Panc1 (cell line): ENCODE measurements at regions not wholly inside any gene's neighbourhood (a gene's known extent, or its start where the extent isn't known, plus 50 kb on each side); places are given as distances from the start of the nearest gene placed in this dataset.

Source experiments
- ATAC-seq: fragments of 200-7000 bp; cut with Tn5 transposase; 2 replicates; pipeline ENCODE4 v1.9.1; 2020; ENCODE audit warnings: mild to moderate bottlenecking, moderate library complexity
- BruUV-seq: library from RNA; stranded (reverse); fragments of 400-500 nt; replicated peaks from 2 replicates; lab custom pipeline; 2021; lab: Mats Ljungman, UMichigan
- CTCF ChIA-PET: fragments of 300-600 bp; sonication (Branson Sonifier 250); formaldehyde crosslinking; loops from one replicate; lab custom pipeline; 2022; ENCODE audit warnings: antibody characterized with exemption; lab: Charles Lee
- POLR2A ChIA-PET: fragments of 300-600 bp; sonication (Branson Sonifier 250); formaldehyde crosslinking; loops from one replicate; lab custom pipeline; 2022; ENCODE audit warnings: antibody characterized with exemption; lab: Charles Lee
- DNase-seq: peaks from one replicate; pipeline ENCODE4 v3.0.0-alpha.2; 2010; ENCODE audit warnings: low read depth, low spot score
- H3K27ac ChIP-seq: 2 replicates; pipeline ENCODE4 v1.5.1; 2011; ENCODE audit warnings: mild to moderate bottlenecking, low read length, inconsistent platforms
- H3K27me3 ChIP-seq: fragments of 200-500 bp; sonication (Bioruptor generic); 2 replicates; pipeline ENCODE4 v1.6.0; 2014; ENCODE audit warnings: low read length, inconsistent platforms; ENCODE audit not compliant: control insufficient read depth, insufficient read depth
- H3K36me3 ChIP-seq: fragments of 200-500 bp; sonication (Bioruptor generic); 2 replicates; pipeline ENCODE4 v1.5.1; 2014; ENCODE audit warnings: inconsistent platforms, mild to moderate bottlenecking, low read length, moderate library complexity; ENCODE audit not compliant: control insufficient read depth, insufficient read depth
- H3K4me1 ChIP-seq: 2 replicates; pipeline ENCODE4 v1.5.1; 2011; ENCODE audit warnings: inconsistent platforms, mild to moderate bottlenecking, low read length, moderate library complexity; ENCODE audit not compliant: control insufficient read depth, insufficient read depth
- H3K4me3 ChIP-seq, 2 experiments: 2 replicates each; pipeline ENCODE4 v1.5.1; 2011 to 2012; ENCODE audit warnings: low read depth in 2 of 2, low read length in 2 of 2, mild to moderate bottlenecking in 2 of 2, inconsistent platforms in 1 of 2, moderate library complexity in 1 of 2
- H3K9me3 ChIP-seq: fragments of 200-500 bp; sonication (Bioruptor generic); 2 replicates; pipeline ENCODE4 v1.5.1; 2014; ENCODE audit warnings: low read depth, mild to moderate bottlenecking, inconsistent platforms, low read length, moderate library complexity; ENCODE audit not compliant: control insufficient read depth, insufficient read depth
- CTCF ChIP-seq: fragments of 450-650 bp; IDR thresholded peaks from 2 replicates; pipeline ENCODE4 v1.5.1; 2017; ENCODE audit warnings: mild to moderate bottlenecking
- POLR2AphosphoS5 ChIP-seq: IDR thresholded peaks from 2 replicates; pipeline ENCODE4 v1.6.1; 2012; ENCODE audit warnings: mild to moderate bottlenecking, low read depth, low read length, moderate library complexity
- REST ChIP-seq, 2 experiments: IDR thresholded peaks; 2 replicates each; pipeline ENCODE4 v1.6.1; 2011 to 2012; ENCODE audit warnings: low read depth in 2 of 2, control low read depth in 1 of 2, low read length in 1 of 2, mild to moderate bottlenecking in 1 of 2, moderate library complexity in 1 of 2; ENCODE audit not compliant: insufficient read depth in 1 of 2
- SIN3A ChIP-seq: IDR thresholded peaks from 2 replicates; pipeline ENCODE4 v1.6.1; 2012; ENCODE audit warnings: low read depth, mild to moderate bottlenecking, low read length, moderate library complexity, borderline replicate concordance; ENCODE audit not compliant: insufficient read depth
- TCF7L2 ChIP-seq: IDR thresholded peaks from 2 replicates; pipeline ENCODE4 v1.6.1; 2011; ENCODE audit warnings: mild to moderate bottlenecking, low read depth, low read length, inconsistent platforms
- in situ Hi-C: cut with HindIII; loops from 2 replicates; pipeline ENCODE4 v1.10.0; 2016; ENCODE audit warnings: low sequenced_read_pairs, low pct_unique_long_range_greater_than_20kb
- intact Hi-C: fragments of 100-400 bp; cut with micrococcal nuclease; formaldehyde crosslinking; loops from one replicate; pipeline ENCODE4 v1.10.0; 2022; ENCODE audit not compliant: unreplicated experiment

- H3K4me3 ChIP-seq: no peak overlapping the region
- TF ChIP-seq REST (IDR thresholded peaks at IDR 0.05; ENCODE audit: insufficient read depth in 1 of 2, low read depth in 2 of 2, low read length in 1 of 2) (no peak), POLR2AphosphoS5 (no peak), TCF7L2 (no peak), SIN3A (no peak), CTCF (no peak)
- ATAC-seq (no peak), DNase-seq (no peak)
- POLR2A ChIA-PET: no interaction called here
- no peaks in the 10 kb centered on the region for H3K4me1 ChIP-seq
- H3K36me3 ChIP-seq: no peaks in the 10 kb centered on the region
- intact Hi-C loops: no loop called here
- H3K9me3 ChIP-seq: no peaks in the 10 kb centered on the region; the same call in 1 of the 2 replicates
- in situ Hi-C loops: no loop called here
- no TSS peak for BruUV-seq
- H3K27ac ChIP-seq: no peak overlapping the region
- CTCF ChIA-PET: no interaction called here
- H3K27me3 ChIP-seq: no peaks in the 10 kb centered on the region
These were observed 382.3 kb downstream of the HHIPL2 start for GRCh38 chr1:222165629-222166028.

- no TSS peak for BruUV-seq
- intact Hi-C loops: no loop called here
These were observed 384.0 kb downstream of the HHIPL2 start for GRCh38 chr1:222163895-222164294.

More at GRCh38 chr1:222163895-222164294, 384.0 kb downstream of the HHIPL2 start:
- H3K4me3 ChIP-seq: no peak overlapping the region
- no peaks in the 10 kb centered on the region for H3K36me3 ChIP-seq
- in situ Hi-C loops: no loop called here
- H3K4me1 ChIP-seq: no peaks in the 10 kb centered on the region
- ChIA-PET CTCF (no interaction called here), POLR2A (no interaction called here)
- TF ChIP-seq REST (IDR thresholded peaks at IDR 0.05; ENCODE audit: insufficient read depth in 1 of 2, low read depth in 2 of 2, low read length in 1 of 2): no peak
- TF ChIP-seq SIN3A: no peak
- TF ChIP-seq TCF7L2: no peak
- no peak for TF ChIP-seq CTCF
- no peak for TF ChIP-seq POLR2AphosphoS5
- H3K27me3 ChIP-seq: no peaks in the 10 kb centered on the region
- no peaks in the 10 kb centered on the region; the same call in 1 of the 2 replicates for H3K9me3 ChIP-seq
- ATAC-seq: no peak
- DNase-seq: no peak
- H3K27ac ChIP-seq: no peak overlapping the region
